Brain microvascular endothelial cell (primary cell): ENCODE measurements at regions not wholly inside any gene's neighbourhood (a gene's known extent, or its start where the extent isn't known, plus 50 kb on each side); places are given as distances from the start of the nearest gene placed in this dataset.
A peak's percentile ranks its signal among the peaks of the same experiment; 100 is the strongest.

Experiments
- DNase-seq: peaks from one replicate; pipeline ENCODE4 v3.0.0-alpha.2; 2020
- H3K27ac ChIP-seq: fragments of 250-450 bp; sonication (Bioruptor Pico); 2 replicates; pipeline ENCODE4 v1.5.1; 2020; ENCODE audit warnings: mild to moderate bottlenecking, moderate library complexity
- H3K27me3 ChIP-seq: fragments of 250-450 bp; sonication (Bioruptor Pico); replicated peaks from 2 replicates; pipeline ENCODE4 v1.5.1; 2020; ENCODE audit warnings: mild to moderate bottlenecking
- H3K36me3 ChIP-seq: fragments of 250-450 bp; sonication (Bioruptor Pico); replicated peaks from 2 replicates; pipeline ENCODE4 v1.5.1; 2020; ENCODE audit warnings: mild to moderate bottlenecking
- H3K4me3 ChIP-seq: 2 replicates; pipeline ENCODE4 v1.5.1; 2011; ENCODE audit warnings: low read depth, mild to moderate bottlenecking, control low read depth, low read length, moderate library complexity
- CTCF ChIP-seq: IDR thresholded peaks from 2 replicates; pipeline ENCODE4 v1.5.1; 2011; ENCODE audit warnings: low read depth, mild to moderate bottlenecking, moderate library complexity, low read length, control low read depth, inconsistent platforms; ENCODE audit errors: missing control alignments
- in situ Hi-C: cut with HindIII; loops from 2 replicates; pipeline ENCODE4 v1.10.0; 2017; ENCODE audit warnings: low sequenced_read_pairs, low pct_ligation_motif_present

- in situ Hi-C loops: no loop called here
Measured at GRCh38 chr6:126625019-126625418, 285.1 kb downstream of the CENPW start.

DNA sequence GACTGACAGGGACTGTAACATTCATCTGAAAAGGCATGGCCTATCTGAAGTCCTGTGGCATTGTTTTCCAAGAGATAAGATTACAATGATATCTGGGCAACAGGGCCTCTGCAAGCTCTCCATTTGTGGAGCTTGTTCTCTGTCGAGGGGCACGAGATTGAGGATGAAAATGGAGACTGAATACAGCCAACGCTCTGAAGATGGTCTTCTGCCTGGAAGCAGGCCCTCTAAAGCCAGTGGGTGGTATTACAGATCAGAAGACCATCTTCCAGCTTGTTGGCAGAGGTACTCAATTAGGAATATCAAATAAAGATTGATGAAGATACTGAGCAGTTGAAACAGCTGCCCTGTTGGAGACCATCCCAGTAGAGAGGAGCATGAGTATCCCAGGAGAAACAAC is 288.2 kb downstream of the CENPW start:
- no peaks in the 10 kb centered on the region for H3K36me3 ChIP-seq
- H3K4me3 ChIP-seq: no peak overlapping the region
- H3K27ac ChIP-seq: no peak overlapping the region
- in situ Hi-C loops: no loop called here
- DNase-seq: no peak
- TF ChIP-seq CTCF: peak; percentile 13
- H3K27me3 ChIP-seq: no peaks in the 10 kb centered on the region

More at GRCh38 chr6:126625019-126625418, 285.1 kb downstream of the CENPW start:
- Histone ChIP-seq H3K27ac (no peak overlapping the region), H3K36me3 (no peaks in the 10 kb centered on the region), H3K4me3 (no peak overlapping the region), H3K27me3 (no peaks in the 10 kb centered on the region)
- no peak for TF ChIP-seq CTCF
- DNase-seq: peak; percentile 43

DNA sequence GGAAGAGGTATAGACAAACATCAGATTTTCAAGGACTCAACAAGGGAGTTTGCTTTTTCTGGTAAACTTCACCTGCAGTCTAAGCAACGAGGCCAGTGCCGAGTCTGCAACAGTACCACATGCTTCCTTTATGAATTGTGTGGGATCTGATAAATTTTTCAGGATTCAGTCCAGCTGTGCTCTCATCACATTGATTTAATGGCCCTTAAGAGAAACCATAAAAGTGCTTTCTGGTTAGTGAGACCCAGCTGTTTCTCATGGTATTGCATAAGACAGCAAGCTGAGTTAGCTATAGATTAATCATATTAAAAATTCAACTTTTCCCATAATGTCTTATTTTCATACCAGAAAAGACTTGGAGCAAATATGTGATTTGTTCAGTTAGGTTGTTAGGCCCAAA is 291.4 kb downstream of the CENPW start:
- in situ Hi-C loops: no loop called here
- DNase-seq: no peak
- Histone ChIP-seq H3K4me3 (no peak overlapping the region), H3K36me3 (no peaks in the 10 kb centered on the region), H3K27me3 (no peaks in the 10 kb centered on the region), H3K27ac (no peak overlapping the region)
- TF ChIP-seq CTCF: no peak

GRCh38 chr6:126632271-126632670 is 292.4 kb downstream of the CENPW start:
- TF ChIP-seq CTCF: no peak
- no peak overlapping the region for H3K4me3 ChIP-seq
- H3K27me3 ChIP-seq: no peaks in the 10 kb centered on the region
- no peak for DNase-seq
- no peaks in the 10 kb centered on the region for H3K36me3 ChIP-seq
- no peak overlapping the region for H3K27ac ChIP-seq
- in situ Hi-C loops: no loop called here

GRCh38 chr6:126633373-126633772 is 293.5 kb downstream of the CENPW start:
- in situ Hi-C loops: no loop called here
- TF ChIP-seq CTCF: no peak
- no peak for DNase-seq
- Histone ChIP-seq H3K27me3 (no peaks in the 10 kb centered on the region), H3K4me3 (no peak overlapping the region), H3K27ac (no peak overlapping the region), H3K36me3 (no peaks in the 10 kb centered on the region)

DNA sequence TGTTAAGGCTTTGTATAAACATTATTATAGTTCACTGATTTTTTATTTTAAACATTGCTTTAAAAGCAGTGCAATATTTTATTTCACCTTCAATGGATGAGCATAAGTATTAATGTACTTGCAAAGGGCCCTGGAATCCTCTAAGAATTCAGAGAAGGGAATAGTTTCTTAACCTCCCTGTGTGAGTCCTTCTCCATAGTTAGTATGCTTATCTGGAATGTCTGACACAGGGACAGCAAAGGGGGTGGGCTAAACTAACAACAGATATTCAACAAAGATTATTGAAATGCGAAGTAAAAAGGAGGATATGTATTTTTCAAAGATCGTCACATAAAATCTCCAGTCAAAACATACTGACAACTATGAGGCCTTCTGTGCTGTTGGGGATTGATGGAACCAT is 300.4 kb downstream of the CENPW start:
- no peak for DNase-seq
- Histone ChIP-seq H3K36me3 (no peaks in the 10 kb centered on the region), H3K4me3 (no peak overlapping the region), H3K27ac (no peak overlapping the region), H3K27me3 (no peaks in the 10 kb centered on the region)
- no peak for TF ChIP-seq CTCF
- in situ Hi-C loops: no loop called here
